Embryonic facial prominence (tissue), 1 donor: ENCODE measurements at regions not wholly inside any gene's neighbourhood (a gene's known extent, or its start where the extent isn't known, plus 50 kb on each side); places are given as distances from the start of the nearest gene placed in this dataset.
"Not testable (repeated sequence)": the region's sequence is repeated elsewhere in the genome, so short reads cannot be mapped to it uniquely, and the experiment has no call there.

Experiments
- DNase-seq: peaks from one replicate; pipeline ENCODE4 v3.0.0-alpha.2; 2016; ENCODE audit errors: extremely low spot score

DNA sequence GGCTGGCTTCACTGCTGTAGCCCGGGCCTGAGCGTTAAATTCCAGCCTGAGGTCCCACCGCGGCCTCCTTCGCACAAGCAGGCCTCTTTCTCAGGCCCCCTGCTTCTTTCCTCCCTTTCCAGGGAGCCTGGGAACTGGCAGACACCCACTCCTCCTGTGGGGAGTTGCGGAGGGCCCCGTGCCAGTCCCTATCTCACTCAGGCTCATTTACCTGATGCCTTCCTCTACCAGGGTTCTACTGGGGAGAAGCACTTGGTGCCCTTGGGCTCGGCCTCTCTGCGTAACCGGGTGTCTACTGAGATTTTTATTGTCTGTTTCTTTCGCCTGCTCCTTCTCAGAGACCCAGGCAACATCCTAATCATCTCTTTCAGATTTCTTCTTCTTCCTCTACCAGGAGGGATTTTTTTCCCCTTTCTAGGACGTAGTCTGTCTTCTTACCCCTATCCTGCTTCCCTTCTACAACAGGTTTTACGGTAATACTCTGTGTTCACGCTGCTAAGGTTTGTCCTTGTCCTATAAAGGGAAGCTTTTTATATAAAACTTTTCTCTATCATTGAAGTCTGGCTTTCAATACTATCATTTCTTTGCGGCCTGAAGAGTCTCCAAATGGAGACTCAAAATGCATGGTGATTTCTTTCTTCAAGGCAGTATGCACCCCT, 135.4 kb upstream of the GPR12 start:
- no peak for DNase-seq

DNA sequence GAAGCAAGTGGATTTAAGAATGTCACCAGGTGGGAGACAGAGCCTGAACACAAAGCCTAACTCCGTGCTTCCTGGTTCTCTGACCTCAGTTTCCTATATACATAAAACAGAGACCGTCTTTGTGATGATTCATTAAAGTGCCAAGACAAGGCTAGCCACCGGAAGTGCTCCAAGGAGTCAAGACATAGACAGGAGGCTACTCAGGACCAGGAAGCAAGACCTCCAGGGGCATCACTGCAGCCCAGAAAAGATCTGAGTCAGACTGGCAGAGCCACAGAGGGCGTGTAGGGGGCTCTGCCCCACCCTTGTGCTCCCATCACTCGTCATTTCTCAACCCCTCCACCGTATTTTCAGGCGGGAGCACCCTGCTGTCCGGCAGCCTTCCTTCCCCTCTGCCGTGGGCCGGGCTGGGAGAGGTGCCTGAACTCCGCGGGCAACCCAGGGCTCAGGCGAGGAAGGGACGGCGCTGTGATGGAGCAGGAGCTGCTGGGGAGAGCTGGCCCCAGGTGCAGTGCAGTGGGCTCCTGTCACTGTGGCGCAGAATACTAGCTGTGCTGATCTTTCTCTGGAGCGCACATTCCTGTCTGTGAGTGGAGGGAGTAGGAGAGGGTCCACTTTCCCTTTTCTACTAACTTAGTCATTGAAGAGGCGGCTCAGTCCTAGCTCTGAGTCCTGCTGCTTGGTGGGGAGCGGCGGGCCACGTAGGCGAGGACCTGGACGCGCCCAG, 134.7 kb upstream of the GPR12 start:
- no peak for DNase-seq

DNA sequence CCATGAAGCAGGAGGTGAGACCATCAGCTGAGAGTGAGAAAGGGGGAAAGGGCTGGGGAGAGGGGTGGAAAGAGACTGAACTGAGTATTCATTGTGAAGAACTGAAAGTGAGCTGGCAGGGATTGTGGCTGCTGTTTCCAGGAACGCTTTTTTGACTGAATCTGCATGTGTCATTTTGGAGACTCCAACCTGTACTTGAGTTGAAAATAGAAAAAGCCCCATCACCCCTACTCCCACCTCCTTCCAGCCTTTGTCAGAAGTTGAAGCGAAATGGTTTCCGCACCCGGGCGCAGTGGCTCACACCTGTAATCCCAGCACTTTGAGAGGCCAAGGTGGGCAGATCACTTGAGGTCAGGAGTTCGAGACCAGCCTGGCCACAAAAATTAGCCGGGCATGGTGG, 128.0 kb upstream of the GPR12 start:
- DNase-seq = no peak

DNA sequence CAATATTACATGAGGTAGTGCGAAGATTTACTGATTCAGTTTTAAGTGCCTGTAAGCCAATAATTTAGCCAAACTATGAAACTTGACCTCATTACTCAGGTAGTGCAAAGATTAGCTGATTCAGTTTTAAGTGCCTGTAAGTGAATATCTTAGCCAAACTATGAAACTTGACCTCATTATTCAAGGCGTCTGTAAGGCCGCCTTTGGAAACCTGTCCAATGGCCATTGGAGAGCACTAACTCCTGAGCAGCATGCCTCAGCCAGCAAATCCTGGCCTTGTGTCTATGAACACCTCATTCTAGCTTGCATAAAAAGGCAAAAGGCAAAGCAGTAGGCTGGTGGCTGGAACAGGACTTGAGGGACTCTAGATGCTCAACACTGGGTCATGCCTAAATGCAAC, 127.0 kb upstream of the GPR12 start:
- DNase-seq = no peak

DNA sequence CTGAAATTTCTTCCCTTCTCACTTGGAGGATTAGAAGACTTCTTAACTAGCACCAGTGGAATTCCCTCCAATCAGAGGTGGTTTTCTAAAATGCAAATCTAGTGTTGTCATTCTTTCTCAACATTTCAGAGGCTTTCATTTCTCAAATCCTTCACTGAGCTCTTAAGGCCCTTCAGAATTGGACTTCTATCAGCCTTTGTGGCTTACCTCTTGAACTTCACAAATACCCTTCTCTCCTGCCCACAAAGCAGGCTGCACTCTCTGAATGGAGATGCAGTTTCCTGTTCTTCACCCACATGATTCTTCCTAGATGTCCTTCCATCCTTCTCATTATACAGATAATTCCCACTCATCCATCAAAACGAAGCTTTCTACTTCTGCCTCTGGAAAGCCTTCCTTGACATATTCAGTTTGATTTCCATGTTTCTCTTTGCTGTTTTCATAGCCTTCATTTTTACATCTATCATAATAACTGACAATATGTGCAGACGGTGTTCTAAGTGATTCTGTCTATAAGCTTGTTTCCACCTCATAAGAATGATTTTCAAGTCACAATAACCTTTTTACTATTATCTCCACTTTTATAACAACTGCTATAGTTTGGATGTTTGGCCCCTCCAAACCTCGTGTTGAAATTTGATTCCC, 123.1 kb upstream of the GPR12 start:
- no peak for DNase-seq

DNA sequence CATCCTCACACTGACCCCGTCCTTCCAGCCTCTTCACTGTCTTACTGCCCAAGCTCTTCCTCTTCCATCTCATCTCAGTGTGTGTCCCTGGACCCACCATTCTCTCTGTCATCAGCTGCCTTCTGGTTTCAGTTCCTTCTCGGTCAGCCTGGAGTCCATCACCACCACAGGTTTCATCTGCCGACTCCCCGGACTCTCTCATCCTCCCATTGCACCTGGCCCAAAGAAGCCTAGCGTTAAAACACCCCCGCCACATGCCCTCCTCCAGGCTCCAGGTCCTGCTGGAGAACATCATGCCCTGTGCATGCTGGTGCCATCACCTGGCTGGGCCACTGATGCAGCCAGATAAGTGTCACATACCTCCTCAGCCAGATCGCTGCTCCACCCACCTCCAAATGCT, 122.1 kb upstream of the GPR12 start:
- DNase-seq = no peak

DNA sequence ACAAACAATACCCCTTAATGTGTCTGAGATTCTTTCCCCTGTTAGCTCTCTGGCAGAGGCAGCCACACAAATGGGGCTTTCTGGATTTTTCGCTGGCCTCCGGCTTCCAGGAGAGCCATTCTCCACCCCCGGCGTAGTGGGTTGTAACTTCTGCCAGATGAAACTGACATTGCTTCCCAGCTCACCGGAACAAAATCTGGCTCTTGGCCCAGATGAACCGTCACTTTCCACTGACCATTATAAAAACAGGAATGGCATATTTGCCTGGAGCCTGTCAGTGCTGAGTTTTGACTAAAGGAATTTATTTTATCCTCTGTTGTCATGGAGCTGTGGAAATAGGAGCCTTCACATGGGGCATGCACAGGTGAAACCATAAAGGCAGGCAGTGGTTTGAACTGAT, 120.6 kb upstream of the GPR12 start:
- no peak for DNase-seq

DNA sequence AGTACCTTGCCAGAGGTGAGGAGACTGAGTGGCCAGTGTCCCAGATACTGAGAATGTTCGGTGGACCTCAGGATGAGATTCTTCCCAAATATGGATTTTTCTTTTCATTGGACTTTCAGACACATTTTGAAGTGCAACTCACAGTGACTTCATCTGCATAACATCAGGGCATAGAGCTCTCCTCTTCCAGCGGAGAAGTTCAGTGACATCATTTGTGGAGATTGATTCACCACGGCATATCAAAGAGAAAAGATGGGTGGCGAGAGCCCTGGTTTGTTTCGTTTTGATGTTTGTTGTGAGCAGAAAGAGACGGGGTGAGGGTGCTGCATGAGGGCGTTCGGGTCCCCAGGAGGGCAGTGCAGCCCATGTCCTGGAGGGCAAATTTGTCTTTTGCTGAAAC, 120.1 kb upstream of the GPR12 start:
- DNase-seq = no peak

DNA sequence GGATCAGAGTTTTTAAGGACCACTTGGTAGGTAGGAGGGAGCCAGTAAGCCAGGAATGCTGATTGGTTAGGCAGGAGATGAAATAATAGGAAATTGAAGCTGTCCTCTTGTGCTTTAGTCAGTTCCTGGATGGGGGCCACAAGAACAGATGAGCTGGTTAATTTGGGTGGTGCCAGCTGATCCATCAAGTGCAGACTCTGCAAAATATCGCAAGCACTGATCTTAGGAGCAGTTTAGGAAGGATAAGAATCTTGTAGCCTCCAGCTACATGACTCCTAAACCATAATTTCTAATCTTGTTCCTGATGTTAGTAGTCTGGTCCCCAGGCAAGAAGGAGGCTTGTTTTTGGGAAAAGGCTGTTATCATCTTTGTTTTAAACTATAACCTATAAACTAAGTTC, 117.9 kb upstream of the GPR12 start:
- DNase-seq = no peak

DNA sequence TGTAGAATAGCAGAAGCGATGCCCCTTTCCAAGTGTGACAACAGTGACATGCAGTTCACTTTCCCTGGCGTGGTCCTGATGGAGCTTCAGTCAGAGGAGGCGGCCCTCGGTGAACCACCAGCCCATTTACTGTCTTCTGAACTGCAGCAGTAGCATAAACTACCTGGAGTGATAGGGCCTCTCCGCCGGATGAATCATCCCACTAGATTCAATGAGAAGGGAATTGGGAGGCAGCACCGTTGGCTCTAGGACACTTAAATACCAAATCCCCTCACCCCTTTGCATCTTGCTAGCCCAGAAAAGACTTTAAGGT, 112.8 kb upstream of the GPR12 start:
- no peak for DNase-seq

DNA sequence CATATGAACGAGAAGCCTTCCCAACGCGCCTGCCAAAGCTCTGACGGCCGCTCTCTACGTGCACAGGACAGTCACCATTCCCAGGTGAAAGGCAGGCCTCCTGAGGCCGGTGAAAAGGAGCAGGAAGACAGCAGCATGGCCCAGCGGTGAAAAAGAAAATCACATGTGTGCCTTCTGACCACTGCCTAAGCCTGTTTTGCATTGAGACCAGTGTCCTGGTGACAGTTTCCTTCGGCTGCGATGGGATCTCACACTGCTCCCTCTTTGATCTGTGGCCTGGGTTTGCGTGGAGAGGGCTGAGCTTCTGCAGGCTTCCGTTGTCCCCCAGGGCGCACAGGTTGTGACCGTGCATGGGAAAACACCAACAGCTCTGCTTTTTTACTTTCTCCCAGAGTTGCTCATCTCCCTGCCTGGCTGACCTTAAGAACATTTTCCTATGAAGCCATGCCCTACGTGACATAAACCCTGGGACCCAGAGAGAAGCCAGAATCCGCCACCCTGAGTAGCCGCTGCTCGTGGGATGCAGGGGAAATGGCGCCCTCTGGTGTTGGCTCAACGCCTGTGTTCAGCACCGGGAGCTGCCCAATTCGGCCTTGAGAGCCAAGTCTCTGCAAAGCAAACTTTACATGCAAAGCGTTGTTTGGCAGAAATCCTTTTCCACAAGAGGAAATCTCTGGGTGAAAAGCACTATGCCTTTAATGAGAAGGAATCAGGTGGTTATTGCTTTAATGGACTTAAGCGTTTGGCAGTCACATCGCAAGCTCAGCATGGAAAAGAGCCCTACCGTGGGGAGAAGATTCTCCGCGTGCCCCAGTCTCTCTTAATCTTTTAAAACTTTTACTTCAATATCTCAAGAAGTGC, 112.2 kb upstream of the GPR12 start:
- DNase-seq = no peak

DNA sequence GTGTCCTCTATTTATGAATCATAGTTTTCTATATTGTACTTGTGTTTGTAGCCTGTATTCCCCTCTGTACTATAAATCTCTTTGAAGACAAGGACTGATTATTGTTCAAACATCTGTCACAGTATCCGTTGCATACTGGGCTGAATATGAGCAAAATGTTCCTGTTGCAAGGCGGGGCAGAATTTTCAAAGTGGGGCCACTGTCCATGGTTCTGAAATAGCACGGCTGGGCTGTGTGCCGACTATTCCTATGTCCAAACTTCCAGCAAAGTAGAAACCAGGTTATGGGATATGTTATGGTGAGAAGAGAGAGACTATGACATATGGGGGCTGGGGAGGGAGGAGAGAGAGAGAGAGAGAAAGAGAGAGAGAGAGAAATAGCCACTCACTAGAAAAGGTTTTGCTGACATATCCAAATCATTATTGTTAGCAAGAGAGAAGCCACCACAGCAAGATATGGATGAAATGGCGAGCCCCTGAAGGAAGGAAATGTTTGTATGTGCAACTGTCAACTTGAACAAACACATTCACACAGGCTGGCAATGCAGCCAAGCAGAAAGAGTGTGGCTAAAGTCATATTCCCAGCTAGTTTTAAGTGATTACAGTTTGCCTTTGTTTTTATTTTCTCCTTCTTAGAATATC, 107.0 kb upstream of the GPR12 start:
- DNase-seq = peak; percentile 22

DNA sequence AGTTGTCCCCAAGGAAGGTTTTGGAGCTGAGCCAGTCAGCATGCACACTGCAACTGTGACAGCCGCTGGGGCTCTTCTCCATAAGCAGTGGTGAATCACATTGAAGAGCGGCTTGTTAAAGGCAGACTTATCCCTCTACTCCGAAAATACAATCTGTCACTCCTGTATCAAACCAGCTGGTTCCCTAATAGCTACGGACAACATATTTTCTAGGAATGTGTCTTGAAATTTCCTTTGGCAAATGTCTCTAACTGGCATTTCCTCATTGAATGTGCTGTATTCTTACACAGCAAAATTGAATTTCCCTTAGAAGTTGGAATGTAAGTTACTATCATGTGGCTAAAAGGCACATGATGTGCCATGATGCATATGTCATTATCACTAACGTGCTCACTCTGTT, 104.0 kb upstream of the GPR12 start:
- DNase-seq = no peak

DNA sequence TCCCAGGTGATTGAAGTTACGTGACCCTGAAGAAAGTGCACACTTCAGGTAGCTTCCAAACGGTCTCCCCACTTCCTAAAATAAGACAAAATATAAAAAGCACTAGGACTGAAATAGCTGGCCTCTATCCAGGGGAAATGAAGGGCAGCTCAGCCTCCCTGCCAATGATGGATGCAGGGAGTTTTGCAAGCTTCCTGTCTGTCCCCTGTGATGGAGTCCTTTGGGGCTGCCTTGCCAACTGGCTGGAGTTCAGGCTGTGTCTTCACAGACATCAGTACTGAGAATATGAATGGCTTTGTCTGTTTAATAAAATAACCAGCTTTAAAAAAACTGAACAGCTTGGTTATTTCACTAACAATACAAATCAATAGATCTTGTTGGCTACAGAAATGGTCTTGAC, 101.4 kb upstream of the GPR12 start:
- DNase-seq = no peak

DNA sequence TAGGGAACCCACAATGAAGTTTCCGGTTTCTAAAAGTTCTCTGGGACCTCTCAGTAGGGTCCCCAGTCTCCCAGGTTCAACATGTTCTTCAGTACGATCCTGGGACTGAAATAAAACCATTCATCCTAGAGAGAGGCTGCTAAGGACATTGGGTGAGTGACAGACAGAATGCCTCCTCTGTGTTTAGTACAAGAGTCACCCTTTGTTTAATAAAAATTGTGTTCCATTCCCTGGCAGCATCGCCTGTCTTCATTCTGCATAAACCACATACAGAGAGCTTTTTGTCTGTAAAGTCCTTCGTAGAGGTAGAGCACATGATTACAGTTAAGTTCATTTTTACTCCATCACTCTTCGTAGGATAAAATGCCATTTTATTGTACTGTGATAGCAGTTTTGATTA, 95.3 kb upstream of the GPR12 start:
- no peak for DNase-seq

DNA sequence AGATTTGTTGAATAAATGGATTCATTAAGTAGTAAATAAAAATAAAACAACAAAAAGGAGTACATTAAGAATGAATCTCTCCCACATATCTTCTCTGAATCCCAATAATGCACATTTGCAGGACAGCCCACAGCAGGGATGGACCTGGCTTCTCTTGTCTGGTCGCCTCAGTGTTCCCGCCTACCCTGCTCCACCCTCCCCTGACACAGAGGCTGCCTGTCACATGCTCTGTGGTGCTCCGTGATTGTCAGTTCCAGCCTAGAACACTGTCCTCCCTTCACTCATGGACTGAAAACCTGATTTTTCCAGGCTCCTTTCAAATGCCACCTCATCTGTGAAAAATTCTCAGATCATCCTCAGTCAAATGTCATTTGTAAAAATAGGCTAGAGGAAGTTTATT, 94.5 kb upstream of the GPR12 start:
- no peak for DNase-seq

DNA sequence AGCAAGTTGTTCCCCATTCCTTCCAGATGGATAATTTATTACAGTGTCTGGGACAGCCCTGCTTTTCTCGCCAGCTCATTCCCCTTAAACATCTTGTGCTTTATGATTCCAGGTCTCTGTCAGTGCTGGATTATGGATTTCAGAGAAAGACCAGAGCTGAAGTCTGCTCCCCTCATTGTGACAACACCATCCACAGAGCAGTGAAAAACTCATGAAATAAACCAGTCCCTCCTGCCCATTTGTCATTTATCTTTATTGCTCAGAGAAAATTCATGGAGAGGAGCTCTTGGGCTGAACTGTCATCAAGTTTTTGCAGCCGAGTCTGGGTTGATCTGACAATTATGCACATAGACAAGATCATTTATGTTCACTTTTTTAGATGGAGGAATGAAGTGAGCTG, 92.7 kb upstream of the GPR12 start:
- no peak for DNase-seq

DNA sequence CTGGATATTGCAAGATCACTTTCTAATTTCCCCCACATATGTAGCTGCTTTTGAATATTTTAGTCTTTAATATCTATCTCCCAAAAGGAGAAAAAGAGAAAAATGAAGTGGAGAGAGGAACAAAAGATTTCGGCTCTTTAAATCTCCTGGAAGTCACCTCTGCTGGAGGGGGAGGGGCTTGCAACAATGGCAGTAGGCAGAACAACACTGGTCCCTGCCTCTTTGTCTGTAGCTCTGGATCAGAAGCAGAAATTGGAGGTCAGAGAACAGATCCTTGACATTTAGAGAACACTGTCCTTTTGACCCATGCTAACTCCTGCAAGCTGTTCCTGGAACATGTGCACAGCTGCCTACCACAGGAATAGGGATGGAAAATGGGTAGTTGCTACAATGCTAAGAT, 86.7 kb upstream of the GPR12 start:
- no peak for DNase-seq

DNA sequence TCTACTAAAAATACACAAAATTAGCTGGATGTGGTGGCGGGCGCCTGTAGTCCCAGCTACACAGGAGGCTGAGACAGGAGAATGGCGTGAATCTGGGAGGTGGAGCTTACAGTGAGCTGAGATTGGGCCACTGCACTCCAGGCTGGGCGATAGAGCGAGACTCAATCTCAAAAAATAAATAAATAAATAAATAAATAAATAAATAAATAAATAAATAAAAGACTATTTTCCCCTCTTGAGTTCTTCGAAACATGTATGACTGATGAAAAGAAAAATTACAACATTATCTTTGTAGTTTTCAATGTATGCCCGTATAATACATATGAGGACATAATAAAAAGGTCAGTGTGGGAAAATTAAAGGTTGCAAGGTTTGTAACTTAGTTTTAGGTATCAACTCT, 84.5 kb upstream of the GPR12 start:
- DNase-seq = not testable (repeated sequence)

DNA sequence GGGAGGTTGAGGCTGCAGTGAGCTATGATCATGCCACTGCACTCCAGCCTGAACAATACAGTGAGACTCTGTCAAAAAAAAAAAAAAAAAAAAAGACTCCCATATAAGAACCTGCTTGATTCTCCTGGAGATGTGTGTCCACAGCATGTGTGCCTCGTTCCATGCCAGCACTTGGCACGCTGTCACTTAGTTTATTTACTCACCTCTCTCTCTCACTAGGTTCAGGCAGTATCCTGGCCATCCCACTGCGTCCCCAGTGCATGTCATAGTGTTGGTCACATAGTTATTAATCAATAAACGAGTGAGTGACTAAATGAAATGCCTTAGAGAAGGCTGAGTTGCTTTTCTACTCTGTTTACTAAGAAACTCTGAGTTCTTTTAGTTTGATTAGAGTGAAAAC, 79.1 kb upstream of the GPR12 start:
- DNase-seq = no peak

DNA sequence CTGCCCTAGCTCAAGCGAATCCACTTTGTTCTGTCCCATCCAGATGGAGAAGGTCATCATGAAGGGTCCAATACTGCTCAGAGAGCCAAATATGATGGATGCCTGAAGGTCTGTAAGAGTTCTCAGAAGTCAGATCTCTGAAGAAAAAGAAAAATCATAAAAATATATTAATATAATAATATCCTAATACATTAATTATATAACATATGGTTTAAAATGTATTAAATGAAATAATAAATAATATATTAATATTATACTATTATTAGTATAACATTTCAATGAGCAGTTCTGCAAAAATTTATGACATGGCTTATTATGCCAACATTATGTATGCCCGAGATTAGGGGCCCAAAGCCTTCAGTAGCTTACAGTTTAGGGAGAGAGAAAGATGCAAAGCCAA, 78.2 kb upstream of the GPR12 start:
- no peak for DNase-seq

DNA sequence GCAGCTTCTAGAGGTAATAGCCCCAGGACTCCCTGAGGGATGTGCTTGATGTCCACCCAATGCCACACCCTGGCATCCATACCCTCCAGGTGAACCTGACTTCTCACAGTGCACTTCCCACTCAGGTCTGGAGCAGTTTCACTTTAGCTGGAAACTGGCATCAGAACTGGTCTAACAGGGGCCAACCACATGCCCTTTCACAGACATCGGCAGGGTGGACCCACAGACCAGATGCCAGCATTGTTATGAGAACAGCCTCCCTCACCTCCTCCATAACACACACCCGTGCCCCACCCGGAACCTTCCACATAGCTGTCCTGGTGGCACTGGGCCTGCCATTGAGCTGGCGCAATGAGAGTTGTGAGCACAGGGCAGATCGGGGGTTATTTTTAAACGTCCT, 77.4 kb upstream of the GPR12 start:
- DNase-seq = no peak
